ENCODE measurements at regions not wholly inside any gene's neighbourhood (a gene's known extent, or its start where the extent isn't known, plus 50 kb on each side); places are given as distances from the start of the nearest gene placed in this dataset.

GRCh38 chr10:64636461-64636860 lies 1115.3 kb downstream of the REEP3 start:
- TF ChIP-seq CTCF (IDR thresholded peaks at IDR 0.05) (no peak), POLR2AphosphoS5 (IDR thresholded peaks at IDR 0.05) (no peak)
